PFSK-1 (cell line): ENCODE measurements at regions not wholly inside any gene's neighbourhood (a gene's known extent, or its start where the extent isn't known, plus 50 kb on each side); places are given as distances from the start of the nearest gene placed in this dataset.

Source experiments
- POLR2AphosphoS5 ChIP-seq: IDR thresholded peaks from 2 replicates; pipeline ENCODE4 v1.6.1; 2012; ENCODE audit warnings: low read depth, mild to moderate bottlenecking, control low read depth, low read length, moderate library complexity
- REST ChIP-seq, 2 experiments: IDR thresholded peaks; 2 replicates each; pipeline versions ENCODE4 v1.6.1 to v1.8.0; 2011 to 2012; ENCODE audit warnings: low read depth in 2 of 2, low read length in 2 of 2, control low read depth in 1 of 2, inconsistent platforms in 1 of 2, mild to moderate bottlenecking in 1 of 2, moderate library complexity in 1 of 2; ENCODE audit not compliant: insufficient read depth in 1 of 2
- TAF1 ChIP-seq: IDR thresholded peaks from 2 replicates; pipeline ENCODE4 v1.6.1; 2012; ENCODE audit warnings: low read length, control low read depth, borderline replicate concordance; ENCODE audit not compliant: insufficient read depth

GRCh38 chr5:74034733-74035132, 408.7 kb downstream of the ARHGEF28 start:
- TF ChIP-seq TAF1 (no peak), REST (IDR thresholded peaks at IDR 0.05; ENCODE audit: insufficient read depth in 1 of 2, low read depth in 2 of 2, low read length in 2 of 2) (no peak), POLR2AphosphoS5 (no peak)
